GM10266 (cell line): ENCODE measurements at regions not wholly inside any gene's neighbourhood (a gene's known extent, or its start where the extent isn't known, plus 50 kb on each side); places are given as distances from the start of the nearest gene placed in this dataset.
"Not testable (repeated sequence)": the region's sequence is repeated elsewhere in the genome, so short reads cannot be mapped to it uniquely, and the experiment has no call there.

Source experiments
- DNase-seq: peaks from one replicate; pipeline ENCODE4 v3.0.0; 2012; ENCODE audit errors: extremely low spot score
- CTCF ChIP-seq: IDR thresholded peaks from 2 replicates; pipeline ENCODE4 v1.5.1; 2012; ENCODE audit warnings: mild to moderate bottlenecking, low read depth; ENCODE audit not compliant: control insufficient read depth, insufficient read depth; ENCODE audit errors: missing control alignments

- no peak for TF ChIP-seq CTCF
These were observed 470.7 kb downstream of the ZNF536 start for GRCh38 chr19:30842926-30843325.

GRCh38 chr19:30841934-30842333, 469.8 kb downstream of the ZNF536 start:
- TF ChIP-seq CTCF, result no peak

More at GRCh38 chr19:30842926-30843325, 470.7 kb downstream of the ZNF536 start:
- DNase-seq, result no peak

GRCh38 chr19:30830875-30831274, 458.7 kb downstream of the ZNF536 start:
- TF ChIP-seq CTCF, result no peak
- no peak for DNase-seq

More at GRCh38 chr19:30841934-30842333, 469.8 kb downstream of the ZNF536 start:
- DNase-seq, result no peak

DNA sequence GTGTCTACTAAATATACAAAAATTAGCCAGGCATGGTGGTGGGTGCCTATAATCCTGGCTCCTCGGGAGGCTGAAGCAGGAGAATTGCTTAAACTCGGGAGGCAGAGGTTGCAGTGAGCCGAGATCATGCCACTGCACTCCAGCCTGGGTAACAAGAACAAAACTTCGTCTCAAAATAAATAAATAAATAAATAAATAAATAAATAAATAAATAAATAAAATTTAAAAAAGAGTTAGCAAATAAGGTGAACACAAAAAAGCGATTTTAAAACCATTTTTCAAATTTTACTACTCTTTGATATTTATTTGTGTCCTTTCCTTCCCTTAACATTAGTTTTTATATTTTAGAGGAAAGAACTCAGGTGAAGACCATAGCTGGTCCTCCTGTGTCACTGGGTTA, 453.3 kb downstream of the ZNF536 start:
- not testable (repeated sequence) for DNase-seq

- DNase-seq, result no peak
These were observed 452.6 kb downstream of the ZNF536 start for GRCh38 chr19:30824809-30825208.

DNA sequence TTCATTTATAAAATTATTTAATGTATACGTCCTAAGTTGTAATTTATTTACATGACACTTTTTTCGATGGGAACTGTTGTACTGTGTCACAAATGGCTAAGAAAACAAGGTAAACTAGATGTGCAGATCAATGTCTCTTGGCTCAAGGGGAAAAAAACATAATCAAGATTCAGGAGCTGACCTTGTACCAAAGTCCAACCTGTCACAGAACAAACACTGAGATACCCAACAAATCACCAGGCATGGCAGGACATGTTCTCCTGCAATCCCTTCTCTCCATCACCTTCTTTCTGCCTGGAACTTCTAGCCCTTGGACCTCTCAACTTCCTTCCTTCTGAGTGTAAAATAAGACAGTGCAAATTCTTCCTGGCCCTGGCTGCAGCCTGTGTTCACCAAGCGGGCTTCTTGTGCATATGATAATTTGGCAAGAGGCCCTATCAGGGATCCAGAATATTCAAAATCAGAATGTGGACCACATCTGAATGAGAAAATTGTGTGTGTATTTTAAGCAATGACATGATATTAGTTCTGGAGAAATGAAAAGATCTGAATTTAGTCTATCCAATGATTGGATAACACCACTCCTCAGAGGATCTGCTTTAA, 445.9 kb downstream of the ZNF536 start:
- no peak for DNase-seq

More at GRCh38 chr19:30824809-30825208, 452.6 kb downstream of the ZNF536 start:
- TF ChIP-seq CTCF, result no peak

GRCh38 chr19:30817197-30817596, 445.0 kb downstream of the ZNF536 start:
- DNase-seq, result no peak
- no peak for TF ChIP-seq CTCF

More for the DNA sequence above, 445.9 kb downstream of the ZNF536 start:
- no peak for TF ChIP-seq CTCF
